H1 (cell line): ENCODE measurements at regions not wholly inside any gene's neighbourhood (a gene's known extent, or its start where the extent isn't known, plus 50 kb on each side); places are given as distances from the start of the nearest gene placed in this dataset.

Experiments used
- ATF3 ChIP-seq: IDR thresholded peaks from 2 replicates; pipeline ENCODE4 v1.6.1; 2011; ENCODE audit warnings: low read depth, mild to moderate bottlenecking, low read length; ENCODE audit not compliant: insufficient read depth
- CEBPB ChIP-seq: IDR thresholded peaks from 2 replicates; pipeline ENCODE4 v1.6.1; 2012; ENCODE audit warnings: low read depth, low read length
- CHD2 ChIP-seq: IDR thresholded peaks from 2 replicates; pipeline ENCODE4 v1.6.1; 2012; ENCODE audit warnings: low read length, improper control_type of control experiment
- CTCF ChIP-seq, 3 experiments: IDR thresholded peaks; 1 replicate in 2 of 3; 2 replicates in 1 of 3; pipeline versions ENCODE4 v1.5.1 to v1.6.1; 2011; ENCODE audit warnings: low read length in 3 of 3, mild to moderate bottlenecking in 3 of 3, inconsistent platforms in 2 of 3, low read depth in 1 of 3, moderate library complexity in 1 of 3; ENCODE audit not compliant: insufficient read depth in 1 of 3; ENCODE audit errors: control extremely low read depth in 1 of 3
- EP300 ChIP-seq, 2 experiments: IDR thresholded peaks; 1 replicate in 1 of 2; 2 replicates in 1 of 2; pipeline ENCODE4 v1.6.1; 2011 to 2012; ENCODE audit warnings: low read depth in 2 of 2, low read length in 2 of 2, mild to moderate bottlenecking in 2 of 2, borderline replicate concordance in 1 of 2, inconsistent platforms in 1 of 2, moderate library complexity in 1 of 2
- EZH2 ChIP-seq: fragments of 200-600 bp; sonication (generic); IDR thresholded peaks from 2 replicates; pipeline ENCODE4 v1.7.1; 2012; ENCODE audit warnings: low read depth, mild to moderate bottlenecking, moderate library complexity, low read length, inconsistent platforms; ENCODE audit not compliant: severe bottlenecking
- HDAC2 ChIP-seq, 2 experiments: fragments of 300-600 bp in 1 of 2; sonication (generic) in 1 of 2; IDR thresholded peaks; 2 replicates each; pipeline ENCODE4 v1.6.1; 2011 to 2012; ENCODE audit warnings: low read depth in 2 of 2, low read length in 2 of 2, mild to moderate bottlenecking in 2 of 2, moderate library complexity in 2 of 2, borderline replicate concordance in 1 of 2, inconsistent platforms in 1 of 2
- JUND ChIP-seq: IDR thresholded peaks from 2 replicates; pipeline ENCODE4 v1.6.1; 2011; ENCODE audit warnings: mild to moderate bottlenecking, improper control_type of control experiment, low read length
- MAFK ChIP-seq: IDR thresholded peaks from 2 replicates; pipeline ENCODE4 v1.6.1; 2012; ENCODE audit warnings: low read depth, mild to moderate bottlenecking, improper control_type of control experiment, low read length
- POLR2AphosphoS5 ChIP-seq: IDR thresholded peaks from 2 replicates; pipeline ENCODE4 v1.6.1; 2011; ENCODE audit warnings: low read depth, low read length
- RNF2 ChIP-seq: fragments of 200-900, 300-1000 bp; sonication (generic); IDR thresholded peaks from 2 replicates; pipeline ENCODE4 v1.7.1; 2016; ENCODE audit warnings: borderline replicate concordance, low read depth, mild to moderate bottlenecking, antibody characterized with exemption, low read length; ENCODE audit not compliant: poor library complexity, severe bottlenecking; ENCODE audit errors: missing control alignments
- SP1 ChIP-seq: IDR thresholded peaks from 2 replicates; pipeline ENCODE4 v1.6.1; 2011; ENCODE audit warnings: low read depth, low read length
- SRF ChIP-seq: IDR thresholded peaks from 2 replicates; pipeline ENCODE4 v1.6.1; 2011; ENCODE audit warnings: mild to moderate bottlenecking, low read depth, low read length, moderate library complexity
- YY1 ChIP-seq: IDR thresholded peaks from 2 replicates; pipeline ENCODE4 v1.6.1; 2011; ENCODE audit warnings: low read depth, mild to moderate bottlenecking, low read length

- TF ChIP-seq CTCF (IDR thresholded peaks at IDR 0.05; ENCODE audit: control extremely low read depth in 1 of 3, insufficient read depth in 1 of 3, low read depth in 1 of 3, low read length in 3 of 3) (no peak), CHD2 (no peak), POLR2AphosphoS5 (no peak), EP300 (IDR thresholded peaks at IDR 0.05; ENCODE audit: borderline replicate concordance in 1 of 2, low read depth in 2 of 2, low read length in 2 of 2) (no peak), JUND (no peak), YY1 (no peak), RNF2 (no peak), CEBPB (no peak), MAFK (no peak), EZH2 (no peak), SRF (no peak), ATF3 (no peak), HDAC2 (IDR thresholded peaks at IDR 0.05; ENCODE audit: borderline replicate concordance in 1 of 2, low read depth in 2 of 2, low read length in 2 of 2) (no peak), SP1 (no peak)
Observed at GRCh38 chr3:44030285-44030684, 211.4 kb upstream of the TOPAZ1 start.
